ENCODE measurements at regions not wholly inside any gene's neighbourhood (a gene's known extent, or its start where the extent isn't known, plus 50 kb on each side); places are given as distances from the start of the nearest gene placed in this dataset.

GRCh38 chr9:93827545-93828330, 127.4 kb downstream of the BARX1 start:
- H3K27ac ChIP-seq = peak overlapping the region in 1 of 4 donors; percentile 59
- peaks cover 0 to 24% (median 6%) of the 10 kb centered on the region in 3 donors for H3K27me3 ChIP-seq
- 14% methylated on average over 43 of the region's 43 CpGs for WGBS, 2 donors
- peaks cover 0 to 16% (median 8%) of the 10 kb centered on the region in 4 donors for H3K4me1 ChIP-seq
- H3K9me3 ChIP-seq = no peaks in the 10 kb centered on the region
- H3K4me3 ChIP-seq = peak overlapping the region; percentile 7 to 47 (median 42)
- no peak for DNase-seq
- intact Hi-C loops (cut with DNase I) = no loop called here
- TF ChIP-seq POLR2AphosphoS5 (IDR thresholded peaks at IDR 0.05) (no peak), POLR2A (IDR thresholded peaks at IDR 0.05) (no peak), EP300 (IDR thresholded peaks at IDR 0.05) (no peak), CTCF (IDR thresholded peaks at IDR 0.05) (peak; percentile 41 to 92 (median 64))
- no peaks in the 10 kb centered on the region for H3K36me3 ChIP-seq

DNA sequence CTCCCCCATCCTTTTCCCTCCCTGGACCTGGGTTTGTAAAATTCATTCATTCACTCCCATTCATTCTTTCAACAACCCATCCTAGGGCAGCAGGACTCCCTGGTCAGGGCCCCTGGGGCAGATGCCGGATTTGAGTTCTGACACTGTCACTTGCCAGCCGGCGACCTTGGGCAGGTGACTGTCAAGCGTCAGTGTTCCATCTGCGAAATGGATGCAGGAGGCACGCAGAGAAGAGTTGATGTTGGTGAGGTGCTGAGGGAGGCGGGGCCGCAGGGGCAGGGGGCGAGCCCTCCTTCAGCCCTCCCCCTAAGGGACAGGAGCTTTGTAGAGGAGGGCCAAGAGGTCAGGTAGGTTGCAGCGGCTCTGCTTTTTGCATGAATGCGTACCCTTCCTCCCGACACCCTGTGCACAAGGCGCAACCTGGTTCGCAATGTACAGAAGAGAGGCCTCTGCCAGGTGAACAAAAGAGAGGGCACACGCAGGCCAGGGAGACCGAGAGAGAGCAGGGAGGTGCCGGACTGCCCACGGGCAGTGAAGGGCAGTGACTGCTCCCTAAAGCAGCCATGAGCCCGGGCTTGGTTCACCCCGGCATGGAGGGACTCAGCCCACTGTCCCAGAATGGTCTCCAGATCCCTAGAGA, 128.1 kb downstream of the BARX1 start:
- WGBS, 2 donors = 34 to 41% methylated on average over 20 of the region's 20 CpGs
- no peak for DNase-seq
- intact Hi-C loops (cut with DNase I) = no loop called here
- Histone ChIP-seq H3K27ac (no peak overlapping the region), H3K9me3 (no peaks in the 10 kb centered on the region), H3K27me3 (peaks cover 0 to 25% (median 6%) of the 10 kb centered on the region in 3 donors), H3K4me1 (peaks cover 0 to 16% (median 8%) of the 10 kb centered on the region in 4 donors), H3K36me3 (no peaks in the 10 kb centered on the region), H3K4me3 (peak overlapping the region in 2 of 4 donors; percentile 47)
- TF ChIP-seq EP300 (IDR thresholded peaks at IDR 0.05) (no peak), POLR2A (IDR thresholded peaks at IDR 0.05) (no peak), POLR2AphosphoS5 (IDR thresholded peaks at IDR 0.05) (no peak), CTCF (IDR thresholded peaks at IDR 0.05) (no peak)

GRCh38 chr9:93826209-93826608, 128.9 kb downstream of the BARX1 start:
- TF ChIP-seq POLR2AphosphoS5 (IDR thresholded peaks at IDR 0.05) = no peak
- no peak for TF ChIP-seq EP300 (IDR thresholded peaks at IDR 0.05)
- TF ChIP-seq POLR2A (IDR thresholded peaks at IDR 0.05) = no peak
- no peak for TF ChIP-seq CTCF (IDR thresholded peaks at IDR 0.05)
- Histone ChIP-seq H3K4me1 (peaks cover 0 to 16% (median 8%) of the 10 kb centered on the region in 4 donors), H3K9me3 (no peaks in the 10 kb centered on the region), H3K4me3 (no peak overlapping the region), H3K27me3 (peaks cover 0 to 29% (median 6%) of the 10 kb centered on the region in 3 donors), H3K36me3 (no peaks in the 10 kb centered on the region), H3K27ac (no peak overlapping the region)
- 23 to 25% methylated on average over 36 of the region's 36 CpGs for WGBS, 2 donors
- intact Hi-C loops (cut with DNase I) = no loop called here
- DNase-seq = no peak

DNA sequence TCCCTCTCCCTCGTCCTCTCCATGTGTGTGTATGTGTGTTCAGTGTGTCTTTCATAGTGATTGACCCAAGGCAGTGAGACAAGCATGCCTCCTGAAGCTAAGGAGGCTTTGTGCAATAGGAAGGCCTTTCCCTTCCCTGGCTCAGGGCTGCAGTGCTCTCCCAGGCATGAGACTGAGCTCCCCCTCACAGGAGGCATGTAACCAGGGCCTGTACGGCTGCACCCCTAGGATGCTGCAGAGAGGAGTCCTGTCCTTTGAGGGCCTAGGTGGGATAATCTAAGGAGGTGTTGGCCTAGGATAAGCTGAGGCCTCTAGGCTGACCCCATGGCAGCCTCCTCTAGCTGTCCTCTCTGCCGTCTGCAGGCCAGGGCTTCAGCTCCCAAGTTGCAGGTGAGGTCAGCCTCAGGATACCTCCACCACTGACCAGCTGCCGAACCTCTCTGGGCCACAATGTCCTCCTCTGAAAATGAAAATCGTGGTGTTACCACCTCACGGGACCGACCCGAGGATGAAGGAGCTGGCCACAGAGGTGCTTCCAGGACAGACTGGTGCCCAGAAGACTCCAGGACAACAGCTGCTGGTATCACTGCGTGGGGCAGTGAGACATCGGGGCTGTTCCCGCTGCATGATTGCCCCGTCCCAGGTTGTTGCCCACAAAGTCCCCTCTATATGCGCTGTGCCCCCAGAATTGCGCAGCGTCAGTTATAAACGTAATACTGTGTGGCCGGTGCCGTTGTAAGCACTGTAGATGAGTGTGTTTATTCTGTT, 129.6 kb downstream of the BARX1 start:
- 86 to 91% methylated on average over 18 of the region's 18 CpGs for WGBS, 2 donors
- Histone ChIP-seq H3K4me1 (peaks cover 0 to 16% (median 8%) of the 10 kb centered on the region in 4 donors), H3K4me3 (no peak overlapping the region), H3K36me3 (no peaks in the 10 kb centered on the region), H3K27me3 (peaks cover 0 to 29% (median 8%) of the 10 kb centered on the region in 3 donors), H3K27ac (no peak overlapping the region), H3K9me3 (no peaks in the 10 kb centered on the region)
- TF ChIP-seq EP300 (IDR thresholded peaks at IDR 0.05) = no peak
- TF ChIP-seq POLR2A (IDR thresholded peaks at IDR 0.05) = no peak
- DNase-seq = peak; percentile 34
- intact Hi-C loops (cut with DNase I) = no loop called here
